ENCODE measurements at regions not wholly inside any gene's neighbourhood (a gene's known extent, or its start where the extent isn't known, plus 50 kb on each side); places are given as distances from the start of the nearest gene placed in this dataset.

GRCh38 chr2:88866756-88867155 lies 175.3 kb downstream of the RPIA start:
- TF ChIP-seq CTCF (IDR thresholded peaks at IDR 0.05; ENCODE audit: borderline replicate concordance, control extremely low read depth, extremely low read depth, insufficient read depth, missing control alignments) = no peak
- no peak for DNase-seq (ENCODE audit: low spot score)
- in situ Hi-C loops (cut with MboI; ENCODE audit: low sequenced_read_pairs, unreplicated experiment) = no loop called here

- no peak for TF ChIP-seq CTCF (IDR thresholded peaks at IDR 0.05; ENCODE audit: borderline replicate concordance, control extremely low read depth, extremely low read depth, insufficient read depth, missing control alignments)
- no peak for DNase-seq (ENCODE audit: low spot score)
These were observed 177.4 kb downstream of the RPIA start for GRCh38 chr2:88868861-88869260.

GRCh38 chr2:88870267-88870839 lies 178.9 kb downstream of the RPIA start:
- in situ Hi-C loops (cut with MboI; ENCODE audit: low sequenced_read_pairs, unreplicated experiment) = no loop called here
- TF ChIP-seq CTCF (IDR thresholded peaks at IDR 0.05; ENCODE audit: borderline replicate concordance, control extremely low read depth, extremely low read depth, insufficient read depth, missing control alignments) = no peak
- no peak for DNase-seq (ENCODE audit: low spot score)

More at GRCh38 chr2:88868861-88869260, 177.4 kb downstream of the RPIA start:
- in situ Hi-C loops (cut with MboI; ENCODE audit: low sequenced_read_pairs, unreplicated experiment) = no loop called here

- TF ChIP-seq CTCF (IDR thresholded peaks at IDR 0.05; ENCODE audit: borderline replicate concordance, control extremely low read depth, extremely low read depth, insufficient read depth, missing control alignments) = no peak
- DNase-seq (ENCODE audit: low spot score) = no peak
- in situ Hi-C loops (cut with MboI; ENCODE audit: low sequenced_read_pairs, unreplicated experiment) = no loop called here
These were observed 179.9 kb downstream of the RPIA start for GRCh38 chr2:88871336-88871735.

GRCh38 chr2:88873620-88874019 lies 182.1 kb downstream of the RPIA start:
- no peak for TF ChIP-seq CTCF (IDR thresholded peaks at IDR 0.05; ENCODE audit: borderline replicate concordance, control extremely low read depth, extremely low read depth, insufficient read depth, missing control alignments)
- no peak for DNase-seq (ENCODE audit: low spot score)
- in situ Hi-C loops (cut with MboI; ENCODE audit: low sequenced_read_pairs, unreplicated experiment) = no loop called here

- in situ Hi-C loops (cut with MboI; ENCODE audit: low sequenced_read_pairs, unreplicated experiment) = no loop called here
These were observed 182.7 kb downstream of the RPIA start for GRCh38 chr2:88874063-88874657.

More at GRCh38 chr2:88874063-88874657, 182.7 kb downstream of the RPIA start:
- peak; percentile 30 for TF ChIP-seq CTCF (IDR thresholded peaks at IDR 0.05; ENCODE audit: borderline replicate concordance, control extremely low read depth, extremely low read depth, insufficient read depth, missing control alignments)
- DNase-seq (ENCODE audit: low spot score) = no peak

All from GM13976 (cell line).